Upper lobe of left lung (tissue), 4 donors: ENCODE measurements at regions not wholly inside any gene's neighbourhood (a gene's known extent, or its start where the extent isn't known, plus 50 kb on each side); places are given as distances from the start of the nearest gene placed in this dataset.

ENCODE experiments used
- EP300 ChIP-seq, 4 donors: sonication (generic); formaldehyde crosslinking; IDR thresholded peaks; one replicate each; pipeline ENCODE4 v1.5.1; 2017; ENCODE audit warnings: antibody characterized with exemption in 4 of 4, control low read depth in 2 of 4
- POLR2AphosphoS5 ChIP-seq, 2 donors: sonication (generic); formaldehyde crosslinking; IDR thresholded peaks; one replicate each; pipeline ENCODE4 v1.5.1; 2017; ENCODE audit warnings: antibody characterized with exemption in 2 of 2

- TF ChIP-seq EP300 (IDR thresholded peaks at IDR 0.05) (no peak), POLR2AphosphoS5 (IDR thresholded peaks at IDR 0.05) (no peak)
Measured at GRCh38 chr14:62629176-62629725, 416.0 kb downstream of the KCNH5 start.
